ENCODE measurements at regions not wholly inside any gene's neighbourhood (a gene's known extent, or its start where the extent isn't known, plus 50 kb on each side); places are given as distances from the start of the nearest gene placed in this dataset.

DNA sequence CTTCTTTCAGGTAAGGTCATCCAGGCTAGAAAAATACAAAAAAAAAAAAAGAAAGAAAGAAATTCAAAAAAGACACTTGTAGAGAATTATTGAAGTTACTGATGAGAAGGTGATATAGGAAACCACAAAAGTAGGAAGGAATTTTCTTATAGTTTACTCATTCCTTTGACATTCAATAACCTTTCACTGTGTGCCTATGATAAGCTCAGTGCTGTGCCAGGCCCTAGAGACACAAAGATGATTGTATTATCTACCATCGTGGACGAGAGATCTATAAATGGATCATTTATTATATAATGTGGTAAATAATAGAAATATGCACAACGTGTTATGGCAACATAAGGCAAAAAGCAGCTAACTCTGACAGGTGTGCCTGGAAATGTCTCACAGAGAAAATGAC is 109.6 kb upstream of the NGF start:
- intact Hi-C loops (cut with micrococcal nuclease; ENCODE audit: unreplicated experiment): no loop called here
- Histone ChIP-seq H3K36me3 (replicated peaks in 1 of 2; ENCODE audit: control insufficient read depth in 1 of 2, insufficient read depth in 2 of 2, low read length in 2 of 2) (no peaks in the 10 kb centered on the region), H3K27me3 (ENCODE audit: control insufficient read depth in 1 of 2, insufficient read depth in 2 of 2, low read length in 2 of 2) (no peaks in the 10 kb centered on the region), H3K4me2 (ENCODE audit: low read depth, low read length) (no peak overlapping the region), H3K9ac (ENCODE audit: insufficient read depth, low read depth, low read length) (no peak overlapping the region), H3K9me3 (ENCODE audit: low read length) (no peaks in the 10 kb centered on the region), H3K79me2 (ENCODE audit: insufficient read depth, low read length) (no peaks in the 10 kb centered on the region), H3K4me1 (ENCODE audit: insufficient read depth, low read length) (no peaks in the 10 kb centered on the region), H4K20me1 (ENCODE audit: insufficient read depth, low read length) (no peaks in the 10 kb centered on the region), H3K4me3 (replicated peaks in 1 of 3; ENCODE audit: insufficient read depth in 1 of 3, low read depth in 2 of 3, low read length in 3 of 3) (no peak overlapping the region), H2AFZ (ENCODE audit: low read length) (no peak overlapping the region), H3K27ac (ENCODE audit: extremely low read length, insufficient read depth, low read length) (no peak overlapping the region)
- no peak for DNase-seq (ENCODE audit: low spot score)
- ChIA-PET POLR2A (no interaction called here), CTCF (ENCODE audit: low intra/inter-chr PET ratio, low total read pairs) (no interaction called here)
- WGBS (ENCODE audit: low lambda C conversion rate): 2% methylated on average over 3 of the region's 3 CpGs
- no TSS peak for BruUV-seq (replicated peaks)
- in situ Hi-C loops (cut with HindIII; ENCODE audit: extremely low pct_ligation_motif_present, low pct_unique_long_range_greater_than_20kb): no loop called here
- no peak for FAIRE-seq
- TF ChIP-seq KDM4B (CRISPR knock-in tag; IDR thresholded peaks at IDR 0.05): no peak
- no peak for TF ChIP-seq SIX4 (CRISPR knock-in tag; IDR thresholded peaks at IDR 0.05)
- no peak for TF ChIP-seq FOXA3 (CRISPR knock-in tag; IDR thresholded peaks at IDR 0.05)
- TF ChIP-seq ZNF383 (CRISPR knock-in tag; IDR thresholded peaks at IDR 0.05; ENCODE audit: borderline replicate concordance): no peak
- TF ChIP-seq ZBTB38 (CRISPR knock-in tag; IDR thresholded peaks at IDR 0.05): no peak
- TF ChIP-seq, protein P1, sequence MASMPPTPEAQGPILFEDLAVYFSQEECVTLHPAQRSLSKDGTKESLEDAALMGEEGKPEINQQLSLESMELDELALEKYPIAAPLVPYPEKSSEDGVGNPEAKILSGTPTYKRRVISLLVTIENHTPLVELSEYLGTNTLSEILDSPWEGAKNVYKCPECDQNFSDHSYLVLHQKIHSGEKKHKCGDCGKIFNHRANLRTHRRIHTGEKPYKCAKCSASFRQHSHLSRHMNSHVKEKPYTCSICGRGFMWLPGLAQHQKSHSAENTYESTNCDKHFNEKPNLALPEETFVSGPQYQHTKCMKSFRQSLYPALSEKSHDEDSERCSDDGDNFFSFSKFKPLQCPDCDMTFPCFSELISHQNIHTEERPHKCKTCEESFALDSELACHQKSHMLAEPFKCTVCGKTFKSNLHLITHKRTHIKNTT (CRISPR knock-in tag; IDR thresholded peaks at IDR 0.05): no peak
- TF ChIP-seq KLF12 (CRISPR knock-in tag; IDR thresholded peaks at IDR 0.05; ENCODE audit: borderline replicate concordance): no peak
- no peak for TF ChIP-seq TMF1 (CRISPR knock-in tag; IDR thresholded peaks at IDR 0.05; ENCODE audit: low read depth)
- TF ChIP-seq FOXK1 (CRISPR knock-in tag; IDR thresholded peaks at IDR 0.05; ENCODE audit: borderline replicate concordance, low read depth): no peak
- TF ChIP-seq SATB2 (CRISPR knock-in tag; IDR thresholded peaks at IDR 0.05): no peak
- no peak for TF ChIP-seq ZBTB3 (CRISPR knock-in tag; IDR thresholded peaks at IDR 0.05; ENCODE audit: borderline replicate concordance, low read depth)
- no peak for ATAC-seq

Measured in HepG2 (cell line).